Trophoblast cell (in vitro differentiated cells and primary cell): ENCODE measurements at regions not wholly inside any gene's neighbourhood (a gene's known extent, or its start where the extent isn't known, plus 50 kb on each side); places are given as distances from the start of the nearest gene placed in this dataset.

Source experiments
- DNase-seq, 2 donors: peaks; one replicate each; pipeline ENCODE4 v3.0.0-alpha.2; 2016
- H2AFZ ChIP-seq: 2 replicates; pipeline ENCODE4 v1.6.1; 2013; ENCODE audit warnings: low read length, moderate library complexity, mild to moderate bottlenecking; ENCODE audit not compliant: insufficient read depth, poor library complexity
- H2AK5ac ChIP-seq: 2 replicates; pipeline ENCODE4 v1.6.1; 2013; ENCODE audit warnings: mild to moderate bottlenecking, low read length
- H2BK120ac ChIP-seq: 2 replicates; pipeline ENCODE4 v1.6.1; 2013; ENCODE audit warnings: low read length, mild to moderate bottlenecking, moderate library complexity; ENCODE audit not compliant: insufficient read depth, poor library complexity
- H2BK12ac ChIP-seq: 2 replicates; pipeline ENCODE4 v1.6.1; 2013; ENCODE audit warnings: mild to moderate bottlenecking, low read length, moderate library complexity
- H2BK5ac ChIP-seq: 2 replicates; pipeline ENCODE4 v1.6.1; 2013; ENCODE audit warnings: low read length, low read depth, moderate library complexity, mild to moderate bottlenecking; ENCODE audit not compliant: poor library complexity
- H3K14ac ChIP-seq: 2 replicates; pipeline ENCODE4 v1.6.1; 2013; ENCODE audit warnings: mild to moderate bottlenecking, low read length
- H3K18ac ChIP-seq: 2 replicates; pipeline ENCODE4 v1.6.1; 2013; ENCODE audit warnings: mild to moderate bottlenecking, low read length
- H3K23ac ChIP-seq: 2 replicates; pipeline ENCODE4 v1.6.1; 2013; ENCODE audit warnings: low read length
- H3K27ac ChIP-seq: 2 replicates; pipeline ENCODE4 v1.5.1; 2013; ENCODE audit warnings: low read depth, mild to moderate bottlenecking, inconsistent platforms, low read length, moderate library complexity
- H3K27me3 ChIP-seq: 2 replicates; pipeline ENCODE4 v1.6.1; 2013; ENCODE audit warnings: inconsistent platforms, mild to moderate bottlenecking, low read length, moderate library complexity; ENCODE audit not compliant: insufficient read depth
- H3K36me3 ChIP-seq, 2 experiments: 1 replicate in 1 of 2; 2 replicates in 1 of 2; pipeline ENCODE4 v1.6.1; 2013; ENCODE audit warnings: low read length in 2 of 2, mild to moderate bottlenecking in 2 of 2, moderate library complexity in 1 of 2; ENCODE audit not compliant: insufficient read depth in 2 of 2, control insufficient read depth in 1 of 2
- H3K4ac ChIP-seq: 2 replicates; pipeline ENCODE4 v1.6.1; 2013; ENCODE audit warnings: low read depth, mild to moderate bottlenecking, low read length, moderate library complexity
- H3K4me1 ChIP-seq, 2 experiments: 1 replicate in 1 of 2; 2 replicates in 1 of 2; pipeline ENCODE4 v1.6.1; 2013; ENCODE audit warnings: low read length in 2 of 2, mild to moderate bottlenecking in 2 of 2, moderate library complexity in 1 of 2; ENCODE audit not compliant: insufficient read depth in 2 of 2, control insufficient read depth in 1 of 2
- H3K4me2 ChIP-seq: 2 replicates; pipeline ENCODE4 v1.6.1; 2013; ENCODE audit warnings: inconsistent platforms, mild to moderate bottlenecking, low read length, moderate library complexity
- H3K4me3 ChIP-seq: 2 replicates; pipeline ENCODE4 v1.5.1; 2013; ENCODE audit warnings: mild to moderate bottlenecking, low read depth, low read length, inconsistent platforms
- H3K79me1 ChIP-seq: one replicate; pipeline ENCODE4 v1.6.1; 2013; ENCODE audit warnings: low read length
- H3K79me2 ChIP-seq: 2 replicates; pipeline ENCODE4 v1.6.1; 2013; ENCODE audit warnings: low read length, mild to moderate bottlenecking; ENCODE audit not compliant: control insufficient read depth, insufficient read depth, poor library complexity
- H3K9ac ChIP-seq: 2 replicates; pipeline ENCODE4 v1.6.1; 2013; ENCODE audit warnings: mild to moderate bottlenecking, low read length
- H3K9me3 ChIP-seq: 2 replicates; pipeline ENCODE4 v1.6.1; 2013; ENCODE audit warnings: low read depth, mild to moderate bottlenecking, control low read depth, inconsistent platforms, low read length; ENCODE audit not compliant: insufficient read depth
- H4K12ac ChIP-seq: 2 replicates; pipeline ENCODE4 v1.6.1; 2013; ENCODE audit warnings: low read depth, mild to moderate bottlenecking, low read length, moderate library complexity
- H4K8ac ChIP-seq: 2 replicates; pipeline ENCODE4 v1.6.1; 2013; ENCODE audit warnings: low read depth, mild to moderate bottlenecking, low read length, moderate library complexity
- H4K91ac ChIP-seq: one replicate; pipeline ENCODE4 v1.6.1; 2013; ENCODE audit warnings: low read depth, mild to moderate bottlenecking, low read length, moderate library complexity
- WGBS: extraction: QIAGEN DNeasy Blood & Tissue Kit; methylation state at CpG from one replicate; pipeline ENCODE4 v1.1.7; 2013; ENCODE audit warnings: missing lambda C conversion rate; ENCODE audit not compliant: insufficient read length, insufficient coverage; ENCODE audit errors: extremely low coverage; 5-methylcytosine and 5-hydroxymethylcytosine counted together

GRCh38 chrY:7467796-7468520 is 556.4 kb upstream of the AMELY start:
- no peak overlapping the region for H3K4me3 ChIP-seq
- H3K9me3 ChIP-seq: no peaks in the 10 kb centered on the region
- peaks cover 0 to 4% of the 10 kb centered on the region in 2 experiments for H3K4me1 ChIP-seq
- H3K18ac ChIP-seq: no peak overlapping the region
- H3K27ac ChIP-seq: no peak overlapping the region
- no peaks in the 10 kb centered on the region for H3K36me3 ChIP-seq
- WGBS: no CpG with 5 or more reads among the region's 3 CpGs
- H2BK120ac ChIP-seq: no peak overlapping the region
- DNase-seq: no peak
- H3K79me2 ChIP-seq: no peaks in the 10 kb centered on the region
- no peaks in the 10 kb centered on the region for H3K27me3 ChIP-seq
- no peak overlapping the region for H2AK5ac ChIP-seq
- no peak overlapping the region for H4K12ac ChIP-seq
- no peak overlapping the region for H3K4me2 ChIP-seq
- no peak overlapping the region for H2AFZ ChIP-seq
- H3K9ac ChIP-seq: no peak overlapping the region
- H3K79me1 ChIP-seq: no peaks in the 10 kb centered on the region
- no peak overlapping the region for H3K23ac ChIP-seq
- H3K14ac ChIP-seq: no peak overlapping the region
- no peak overlapping the region for H2BK12ac ChIP-seq
- no peak overlapping the region for H2BK5ac ChIP-seq
- H4K91ac ChIP-seq: no peak overlapping the region
- no peak overlapping the region for H4K8ac ChIP-seq
- H3K4ac ChIP-seq: no peak overlapping the region

GRCh38 chrY:7465185-7465621 is 553.7 kb upstream of the AMELY start:
- Histone ChIP-seq H3K23ac (no peak overlapping the region), H3K14ac (no peak overlapping the region), H2BK5ac (no peak overlapping the region), H3K4ac (no peak overlapping the region), H3K9ac (no peak overlapping the region), H3K18ac (no peak overlapping the region), H3K4me3 (no peak overlapping the region), H3K27me3 (no peaks in the 10 kb centered on the region), H3K9me3 (no peaks in the 10 kb centered on the region), H3K4me1 (peaks cover 0 to 4% of the 10 kb centered on the region in 2 experiments), H4K91ac (peak overlapping the region; percentile 28), H3K27ac (peak overlapping the region; percentile 65), H3K4me2 (no peak overlapping the region), H4K8ac (no peak overlapping the region), H3K79me1 (no peaks in the 10 kb centered on the region), H3K79me2 (no peaks in the 10 kb centered on the region), H3K36me3 (no peaks in the 10 kb centered on the region), H2AK5ac (no peak overlapping the region), H4K12ac (no peak overlapping the region), H2BK12ac (no peak overlapping the region), H2BK120ac (no peak overlapping the region), H2AFZ (no peak overlapping the region)
- WGBS: no CpG with 5 or more reads among the region's 6 CpGs
- no peak for DNase-seq

GRCh38 chrY:7464742-7465141 is 553.2 kb upstream of the AMELY start:
- H3K36me3 ChIP-seq: no peaks in the 10 kb centered on the region
- H3K4ac ChIP-seq: no peak overlapping the region
- H3K18ac ChIP-seq: no peak overlapping the region
- no peak overlapping the region for H2AK5ac ChIP-seq
- H3K79me2 ChIP-seq: no peaks in the 10 kb centered on the region
- H3K14ac ChIP-seq: no peak overlapping the region
- H3K27me3 ChIP-seq: no peaks in the 10 kb centered on the region
- H3K4me1 ChIP-seq: peaks cover 0 to 4% of the 10 kb centered on the region in 2 experiments
- no CpG with 5 or more reads among the region's 2 CpGs for WGBS
- no peaks in the 10 kb centered on the region for H3K79me1 ChIP-seq
- no peak overlapping the region for H3K4me2 ChIP-seq
- H2BK12ac ChIP-seq: no peak overlapping the region
- H2BK5ac ChIP-seq: no peak overlapping the region
- peak in 1 of 2 donors; percentile 5 for DNase-seq
- H3K9me3 ChIP-seq: no peaks in the 10 kb centered on the region
- no peak overlapping the region for H2AFZ ChIP-seq
- no peak overlapping the region for H3K4me3 ChIP-seq
- no peak overlapping the region for H2BK120ac ChIP-seq
- no peak overlapping the region for H3K9ac ChIP-seq
- H4K91ac ChIP-seq: no peak overlapping the region
- no peak overlapping the region for H4K8ac ChIP-seq
- peak overlapping the region; percentile 65 for H3K27ac ChIP-seq
- no peak overlapping the region for H4K12ac ChIP-seq
- no peak overlapping the region for H3K23ac ChIP-seq

GRCh38 chrY:7463711-7464110 is 552.2 kb upstream of the AMELY start:
- Histone ChIP-seq H3K9me3 (no peaks in the 10 kb centered on the region), H2BK12ac (no peak overlapping the region), H3K79me2 (no peaks in the 10 kb centered on the region), H3K23ac (no peak overlapping the region), H3K79me1 (no peaks in the 10 kb centered on the region), H2AK5ac (no peak overlapping the region), H2BK120ac (no peak overlapping the region), H4K91ac (peak overlapping the region; percentile 55), H3K4me2 (no peak overlapping the region), H3K18ac (no peak overlapping the region), H3K9ac (no peak overlapping the region), H3K14ac (no peak overlapping the region), H3K27ac (no peak overlapping the region), H2AFZ (no peak overlapping the region), H3K4me1 (peaks cover 0 to 4% of the 10 kb centered on the region in 2 experiments), H3K36me3 (no peaks in the 10 kb centered on the region), H3K27me3 (no peaks in the 10 kb centered on the region), H3K4me3 (no peak overlapping the region), H2BK5ac (peak overlapping the region; percentile 7), H3K4ac (no peak overlapping the region), H4K12ac (no peak overlapping the region), H4K8ac (no peak overlapping the region)
- DNase-seq: no peak
- WGBS: no CpG with 5 or more reads among the region's 2 CpGs
